GM12892 (cell line): ENCODE measurements at regions not wholly inside any gene's neighbourhood (a gene's known extent, or its start where the extent isn't known, plus 50 kb on each side); places are given as distances from the start of the nearest gene placed in this dataset.

ENCODE experiments used
- DNase-seq: peaks from one replicate; pipeline ENCODE4 v3.0.0; 2011; ENCODE audit not compliant: insufficient read length
- FAIRE-seq: peaks from 2 replicates; lab custom pipeline; 2011; peaks lifted over from hg19 to GRCh38; lab: Jason Lieb, UNC
- POLR2A ChIP-seq: IDR thresholded peaks from 2 replicates; pipeline ENCODE4 v1.6.1; 2011; ENCODE audit warnings: low read depth, low read length, control low read depth
- POLR2AphosphoS5 ChIP-seq: IDR thresholded peaks from 2 replicates; pipeline ENCODE4 v1.6.1; 2011; ENCODE audit warnings: low read depth, low read length, control low read depth
- TAF1 ChIP-seq: IDR thresholded peaks from 2 replicates; pipeline ENCODE4 v1.6.1; 2011; ENCODE audit warnings: low read depth, mild to moderate bottlenecking, control low read depth, low read length, borderline replicate concordance

DNA sequence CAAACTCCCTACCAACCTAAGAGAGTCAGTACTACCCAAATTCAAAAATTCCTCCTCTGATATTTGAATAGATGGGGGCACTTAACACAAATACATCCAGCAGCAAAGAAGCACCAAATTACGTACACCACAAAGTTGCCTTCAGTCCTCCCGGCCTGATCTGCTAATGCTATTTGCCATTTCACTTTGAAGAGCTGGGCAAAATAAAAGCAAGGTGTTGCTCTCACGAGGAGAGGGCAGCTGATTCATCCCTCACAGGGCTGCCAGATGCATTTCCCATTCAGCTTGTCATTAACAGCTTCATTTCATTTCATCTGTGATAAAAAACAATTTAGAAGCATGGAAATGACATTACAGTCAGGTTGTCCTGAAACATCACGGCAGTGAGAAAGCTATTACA lies 283.4 kb upstream of the VEPH1 start:
- TF ChIP-seq POLR2A (no peak), POLR2AphosphoS5 (no peak), TAF1 (no peak)
- DNase-seq (no peak), FAIRE-seq (no peak)

DNA sequence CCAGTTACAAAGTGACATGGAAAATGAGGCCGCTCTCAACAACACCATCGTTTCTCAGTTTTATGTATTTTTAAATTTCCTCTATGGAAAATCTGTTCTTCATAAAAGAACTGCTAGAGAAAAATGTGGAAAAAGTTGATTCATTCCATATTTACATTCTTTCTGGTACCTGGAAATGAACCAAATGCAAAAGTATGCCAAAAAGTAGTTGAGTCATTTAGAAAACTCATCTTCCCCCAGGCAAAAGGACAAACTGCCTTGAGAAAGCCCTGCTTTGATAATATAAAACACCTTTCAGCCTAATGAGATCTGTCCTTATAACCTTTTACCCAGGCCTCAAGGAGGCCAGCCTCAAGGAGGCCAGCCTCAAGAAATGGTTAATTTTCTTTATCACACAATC lies 283.0 kb upstream of the VEPH1 start:
- FAIRE-seq (no peak), DNase-seq (no peak)
- no peak for TF ChIP-seq POLR2A
- TF ChIP-seq TAF1 = no peak
- TF ChIP-seq POLR2AphosphoS5 = no peak

DNA sequence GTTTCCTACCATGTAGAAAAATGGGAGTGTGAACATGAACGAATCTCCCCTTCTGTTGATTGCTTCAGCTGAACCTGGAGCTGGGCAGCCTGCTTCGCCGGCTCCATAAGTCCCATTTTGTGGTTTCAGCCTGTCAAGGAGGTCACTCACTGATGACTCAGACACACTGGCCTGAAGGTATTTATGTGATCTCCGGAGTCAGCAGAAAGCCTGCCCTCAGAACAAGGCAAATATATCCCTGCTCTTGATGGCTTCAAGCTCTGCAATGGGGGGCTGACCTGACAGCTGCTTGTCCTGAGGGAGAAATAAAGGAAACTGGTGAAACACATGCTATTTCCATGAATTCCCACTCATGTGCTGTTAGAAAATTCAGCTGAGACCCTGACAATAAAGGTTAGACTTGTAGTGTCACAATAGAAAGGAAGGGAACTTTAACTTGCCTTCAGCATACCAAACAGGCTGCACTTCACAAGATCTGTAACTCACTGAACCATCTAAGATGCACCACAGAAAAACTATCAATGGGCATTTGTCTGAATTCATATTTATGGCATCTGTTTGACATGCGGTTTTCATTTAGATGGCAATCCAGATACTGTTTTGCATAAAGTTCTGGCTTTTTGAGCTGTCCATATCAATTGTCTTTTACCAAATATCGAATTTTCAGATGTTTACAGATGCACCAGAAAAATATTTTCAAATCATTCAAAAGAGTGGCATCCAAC lies 282.0 kb upstream of the VEPH1 start:
- FAIRE-seq (no peak), DNase-seq (no peak)
- TF ChIP-seq TAF1 = no peak
- no peak for TF ChIP-seq POLR2A
- no peak for TF ChIP-seq POLR2AphosphoS5

DNA sequence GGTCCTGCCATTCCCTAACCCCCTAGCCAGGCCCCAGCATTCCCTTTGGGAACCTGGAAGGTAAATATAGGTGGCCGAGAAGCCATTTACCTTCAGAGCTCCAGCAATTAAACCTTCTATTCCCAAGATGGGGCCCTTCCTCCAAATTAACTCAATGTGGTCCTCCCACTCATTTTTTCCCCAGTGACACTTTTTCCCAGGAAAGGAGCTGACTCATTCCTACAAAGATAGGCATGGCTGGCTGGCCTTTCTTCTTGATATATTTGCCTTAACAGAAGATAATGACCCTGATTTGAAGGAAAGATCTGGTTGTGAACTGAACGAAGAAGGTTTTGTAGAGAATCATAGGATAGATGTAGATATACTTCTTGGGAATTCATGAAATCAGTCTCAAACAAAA lies 279.0 kb upstream of the VEPH1 start:
- no peak for FAIRE-seq
- DNase-seq = no peak
- TF ChIP-seq TAF1 = no peak
- no peak for TF ChIP-seq POLR2A
- no peak for TF ChIP-seq POLR2AphosphoS5

DNA sequence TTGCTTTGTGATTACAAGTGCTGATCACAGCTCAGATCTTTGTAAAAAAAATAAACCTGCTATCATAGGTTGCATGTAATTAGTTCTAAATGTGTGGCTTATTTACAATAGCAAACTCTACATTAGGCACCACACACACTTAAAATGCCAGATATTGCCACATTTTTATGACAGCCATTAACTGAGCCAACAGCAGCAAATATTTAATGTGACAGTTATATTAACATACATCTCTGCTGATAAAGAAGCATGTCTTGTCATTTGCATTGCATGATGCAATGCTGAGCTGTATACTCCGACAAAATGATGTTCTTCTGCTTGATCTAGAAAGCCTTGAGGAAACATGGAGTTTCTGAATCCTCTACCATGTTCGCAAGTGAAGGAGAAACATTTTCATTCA lies 273.6 kb upstream of the VEPH1 start:
- FAIRE-seq = no peak
- no peak for DNase-seq
- TF ChIP-seq POLR2A (no peak), TAF1 (no peak), POLR2AphosphoS5 (no peak)

DNA sequence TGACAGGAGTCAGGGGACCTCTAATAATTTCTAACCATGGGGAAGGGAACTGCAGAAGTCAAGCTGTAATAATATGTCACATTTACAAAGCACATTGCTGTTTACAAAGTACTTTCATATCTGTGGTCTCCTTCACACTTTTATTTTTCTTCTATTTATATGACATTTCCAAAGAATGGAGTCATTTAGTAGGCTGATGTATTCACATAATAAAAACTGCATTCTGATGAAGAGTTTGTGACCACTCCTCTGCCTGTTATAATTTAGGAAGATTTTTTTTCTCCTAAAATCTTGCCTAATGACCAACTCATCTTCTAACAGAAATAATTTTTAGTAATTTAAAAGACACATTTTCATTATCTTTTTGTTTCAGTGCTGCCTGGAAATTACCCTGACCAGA lies 272.2 kb upstream of the VEPH1 start:
- FAIRE-seq (no peak), DNase-seq (no peak)
- TF ChIP-seq POLR2AphosphoS5 = no peak
- no peak for TF ChIP-seq TAF1
- TF ChIP-seq POLR2A = no peak

DNA sequence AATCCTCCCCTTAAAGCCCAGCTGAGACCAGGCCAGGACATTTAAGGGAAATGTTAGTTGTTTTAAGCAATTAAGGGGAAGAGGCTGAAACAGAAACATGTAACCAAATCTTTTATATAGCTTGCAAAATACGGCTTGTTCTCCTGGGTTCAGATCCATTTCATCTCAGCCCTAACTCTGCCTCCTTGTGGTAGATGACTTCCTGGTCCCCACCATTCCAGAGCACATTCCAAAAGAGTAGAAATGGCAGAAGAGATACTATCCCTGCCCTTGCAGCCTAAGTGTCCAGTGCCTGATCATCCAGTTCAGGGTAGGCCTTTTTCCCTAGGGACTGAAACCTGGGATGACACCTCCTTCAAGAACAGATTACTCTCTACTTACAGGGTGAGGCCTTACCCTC lies 266.2 kb upstream of the VEPH1 start:
- FAIRE-seq (no peak), DNase-seq (no peak)
- TF ChIP-seq POLR2A (no peak), TAF1 (no peak), POLR2AphosphoS5 (no peak)

DNA sequence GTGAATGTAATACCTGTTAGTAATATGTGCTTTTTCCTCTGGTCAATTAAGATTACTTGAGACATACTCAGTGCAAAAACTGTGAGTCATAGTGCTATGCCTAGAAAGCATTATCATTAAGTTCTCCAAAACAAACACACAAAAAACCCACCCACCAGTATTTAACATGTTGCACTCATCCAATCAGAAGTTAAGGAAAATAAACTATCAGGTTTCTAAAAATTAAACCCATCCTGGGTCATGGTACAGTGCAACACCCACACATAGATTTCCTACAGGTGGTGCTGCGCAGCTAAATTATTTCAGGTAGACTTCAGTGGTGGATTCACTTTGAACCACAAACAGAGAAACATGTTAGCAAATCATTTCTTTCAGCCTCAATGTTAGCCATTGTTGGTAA lies 264.4 kb upstream of the VEPH1 start:
- DNase-seq (no peak), FAIRE-seq (no peak)
- TF ChIP-seq POLR2A (no peak), POLR2AphosphoS5 (no peak), TAF1 (no peak)

- FAIRE-seq = no peak
- TF ChIP-seq POLR2A (no peak), TAF1 (no peak), POLR2AphosphoS5 (no peak)
- no peak for DNase-seq
Observed at GRCh38 chr3:157763644-157764043, 260.4 kb upstream of the VEPH1 start.

GRCh38 chr3:157759311-157759710 lies 256.1 kb upstream of the VEPH1 start:
- TF ChIP-seq TAF1 = no peak
- no peak for TF ChIP-seq POLR2A
- TF ChIP-seq POLR2AphosphoS5 = no peak
- DNase-seq (no peak), FAIRE-seq (no peak)

- no peak for TF ChIP-seq POLR2A
- TF ChIP-seq POLR2AphosphoS5 = no peak
- no peak for TF ChIP-seq TAF1
- FAIRE-seq (no peak), DNase-seq (no peak)
Observed at GRCh38 chr3:157755233-157755632, 252.0 kb upstream of the VEPH1 start.

DNA sequence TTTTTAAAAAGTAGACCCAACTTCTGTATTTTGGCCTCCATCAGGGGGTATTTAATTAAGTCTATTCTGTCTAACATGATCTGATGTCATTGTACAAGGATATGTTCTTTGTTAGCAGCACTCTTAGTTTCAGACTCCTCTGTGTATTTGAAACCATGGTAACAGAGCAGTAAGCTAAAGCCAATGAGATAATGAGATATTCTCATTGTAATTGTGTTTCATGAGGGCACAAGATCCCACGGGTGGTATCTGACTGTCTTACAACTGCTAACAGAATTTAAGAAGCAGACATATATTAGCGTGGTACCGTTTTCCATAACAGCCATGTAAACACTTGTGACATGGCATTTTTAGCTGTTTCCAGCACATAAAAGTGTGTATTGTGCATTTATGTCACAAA lies 251.2 kb upstream of the VEPH1 start:
- TF ChIP-seq POLR2A (no peak), POLR2AphosphoS5 (no peak), TAF1 (no peak)
- DNase-seq = no peak
- no peak for FAIRE-seq

GRCh38 chr3:157753787-157754136 lies 250.5 kb upstream of the VEPH1 start:
- TF ChIP-seq POLR2AphosphoS5 (no peak), POLR2A (no peak), TAF1 (no peak)
- FAIRE-seq = no peak
- DNase-seq = no peak
